Hypothalamus (tissue), 51 donors: ENCODE measurements at regions not wholly inside any gene's neighbourhood (a gene's known extent, or its start where the extent isn't known, plus 50 kb on each side); places are given as distances from the start of the nearest gene placed in this dataset.

Source experiments
- DNase-seq, 51 donors: peaks; one replicate each; lab custom pipeline; 2025; lab: John Stamatoyannopoulos, UW

- peak in 3 of 51 donors; percentile 8 to 35 (median 9) for DNase-seq
These were observed 822.7 kb downstream of the TUSC7 start for GRCh38 chr3:117532268-117532667.

- DNase-seq: no peak
These were observed 824.6 kb downstream of the TUSC7 start for GRCh38 chr3:117534138-117534537.

GRCh38 chr3:117536006-117536405 is 826.4 kb downstream of the TUSC7 start:
- no peak for DNase-seq

- no peak for DNase-seq
These were observed 828.4 kb downstream of the TUSC7 start for GRCh38 chr3:117537949-117538348.

- DNase-seq: no peak
These were observed 830.1 kb downstream of the TUSC7 start for GRCh38 chr3:117539729-117540128.

- no peak for DNase-seq
These were observed 831.0 kb downstream of the TUSC7 start for GRCh38 chr3:117540597-117540996.

- DNase-seq: no peak
These were observed 832.1 kb downstream of the TUSC7 start for GRCh38 chr3:117541721-117542120.

GRCh38 chr3:117543521-117543920 is 833.9 kb downstream of the TUSC7 start:
- DNase-seq: no peak

- no peak for DNase-seq
These were observed 835.9 kb downstream of the TUSC7 start for GRCh38 chr3:117545484-117545883.

GRCh38 chr3:117547956-117548550 is 838.5 kb downstream of the TUSC7 start:
- no peak for DNase-seq

- no peak for DNase-seq
These were observed 839.0 kb downstream of the TUSC7 start for GRCh38 chr3:117548600-117548999.

GRCh38 chr3:117549716-117550115 is 840.1 kb downstream of the TUSC7 start:
- DNase-seq: no peak

GRCh38 chr3:117550766-117551165 is 841.2 kb downstream of the TUSC7 start:
- DNase-seq: no peak

GRCh38 chr3:117553461-117553860 is 843.9 kb downstream of the TUSC7 start:
- no peak for DNase-seq

GRCh38 chr3:117556646-117557407 is 847.2 kb downstream of the TUSC7 start:
- no peak for DNase-seq

- DNase-seq: no peak
These were observed 848.0 kb downstream of the TUSC7 start for GRCh38 chr3:117557464-117558090.

GRCh38 chr3:117558681-117559080 is 849.1 kb downstream of the TUSC7 start:
- no peak for DNase-seq

GRCh38 chr3:117562000-117562399 is 852.4 kb downstream of the TUSC7 start:
- DNase-seq: no peak

GRCh38 chr3:117563063-117563462 is 853.5 kb downstream of the TUSC7 start:
- no peak for DNase-seq

- DNase-seq: no peak
These were observed 856.2 kb downstream of the TUSC7 start for GRCh38 chr3:117565777-117566176.

- DNase-seq: no peak
These were observed 857.3 kb downstream of the TUSC7 start for GRCh38 chr3:117566926-117567325.

- peak in 1 of 51 donors; percentile 5 for DNase-seq
These were observed 857.8 kb downstream of the TUSC7 start for GRCh38 chr3:117567382-117567781.
